ENCODE measurements at regions not wholly inside any gene's neighbourhood (a gene's known extent, or its start where the extent isn't known, plus 50 kb on each side); places are given as distances from the start of the nearest gene placed in this dataset.

- Histone ChIP-seq H3K9me3 (replicated peaks; ENCODE audit: control insufficient read depth, insufficient read depth, low read depth, low read length) (no peaks in the 10 kb centered on the region; the same call in 1 of the 2 replicates), H3K4me2 (ENCODE audit: insufficient read depth, low read length) (no peak overlapping the region), H3K27ac (ENCODE audit: extremely low read depth, low read depth, low read length) (no peak overlapping the region), H3K9me1 (ENCODE audit: control insufficient read depth, insufficient read depth, low read length) (no peaks in the 10 kb centered on the region), H3K27me3 (ENCODE audit: control insufficient read depth in 2 of 2, insufficient read depth in 2 of 2, low read length in 2 of 2) (no peaks in the 10 kb centered on the region), H4K20me1 (replicated peaks; ENCODE audit: control insufficient read depth, insufficient read depth, low read length) (no peaks in the 10 kb centered on the region), H3K9ac (ENCODE audit: insufficient read depth in 1 of 2, low read depth in 2 of 2, low read length in 2 of 2) (no peak overlapping the region), H3K36me3 (ENCODE audit: control insufficient read depth, insufficient read depth, low read length) (no peaks in the 10 kb centered on the region), H3K4me3 (no peak overlapping the region), H2AFZ (ENCODE audit: low read depth, low read length) (no peak overlapping the region), H3K4me1 (replicated peaks in 1 of 2; ENCODE audit: control insufficient read depth in 2 of 2, insufficient read depth in 2 of 2, low read length in 2 of 2) (no peaks in the 10 kb centered on the region), H3K79me2 (ENCODE audit: control insufficient read depth, insufficient read depth, low read length) (no peaks in the 10 kb centered on the region)
- CTCF ChIA-PET (ENCODE audit: low intra/inter-chr PET ratio): no interaction called here
- ATAC-seq: no peak
- BruUV-seq (replicated peaks): no TSS peak
- POLR2A ChIA-PET: no interaction called here
- intact Hi-C loops (cut with micrococcal nuclease) (no loop called here), in situ Hi-C loops (cut with MboI) (no loop called here)
- DNase-seq (ENCODE audit: extremely low read depth in 1 of 4, low spot score in 3 of 4): no peak
- no peak for FAIRE-seq
- TF ChIP-seq SMC3 (conservative IDR thresholded peaks at IDR 0.05; ENCODE audit: insufficient read depth, low read depth, low read length) (no peak), ZNF184 (CRISPR knock-in tag; IDR thresholded peaks at IDR 0.05) (no peak), NCOA2 (IDR thresholded peaks at IDR 0.05; ENCODE audit: partially characterized antibody in 2 of 2) (no peak), MGA (IDR thresholded peaks at IDR 0.05) (no peak), EGR1 (conservative IDR thresholded peaks at IDR 0.05) (no peak), TAL1 (IDR thresholded peaks at IDR 0.05) (no peak), ID3 (CRISPR knock-in tag; IDR thresholded peaks at IDR 0.05) (no peak), ID3 (tag; IDR thresholded peaks at IDR 0.05) (no peak), KHSRP (IDR thresholded peaks at IDR 0.05) (no peak), BRD4 (IDR thresholded peaks at IDR 0.05) (no peak), SETDB1 (IDR thresholded peaks at IDR 0.05; ENCODE audit: low read length) (no peak), TCF7 (IDR thresholded peaks at IDR 0.05; ENCODE audit: borderline replicate concordance) (no peak)
- 17% methylated on average over 3 of the region's 3 CpGs for WGBS (ENCODE audit: insufficient coverage, low coverage, missing lambda C conversion rate)
Measured at GRCh38 chr6:67094431-67094946, 1387.5 kb upstream of the EYS start.

Measured in K562 (cell line).